ENCODE measurements at regions not wholly inside any gene's neighbourhood (a gene's known extent, or its start where the extent isn't known, plus 50 kb on each side); places are given as distances from the start of the nearest gene placed in this dataset.

DNA sequence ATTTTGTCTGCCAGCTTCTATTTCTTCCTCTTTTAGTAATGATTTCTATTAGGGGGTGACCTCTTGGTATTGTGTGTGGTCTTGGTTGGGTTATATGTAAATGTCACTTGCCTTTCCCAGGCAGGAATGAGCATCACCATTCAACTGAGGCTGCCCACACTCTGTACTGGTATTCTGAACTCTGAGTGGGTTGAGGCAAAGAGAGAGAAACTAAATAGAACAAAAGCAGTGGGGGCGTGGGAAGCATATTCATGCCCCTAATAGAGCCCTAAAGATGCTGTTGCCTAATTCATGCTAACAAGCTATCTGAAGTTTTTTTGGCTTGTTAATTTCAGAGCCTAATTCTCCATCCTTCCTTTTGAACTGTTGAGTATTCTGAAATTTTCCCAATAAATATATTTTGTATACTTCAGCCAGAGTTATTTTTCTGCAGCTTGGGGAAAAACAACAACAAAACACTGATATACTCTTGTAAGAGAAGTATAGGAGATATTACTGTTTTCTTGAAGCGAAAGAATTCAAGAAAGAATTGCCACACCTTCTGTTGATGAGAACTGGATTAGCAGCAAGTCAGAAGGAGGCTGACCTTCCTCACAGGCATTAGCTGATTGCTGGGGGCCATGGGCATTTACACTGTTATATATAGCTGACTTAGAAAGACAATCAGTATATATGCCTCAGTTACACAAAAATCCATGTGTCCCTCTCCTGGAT is 315.8 kb upstream of the KLF12 start:
- intact Hi-C loops (cut with DNase I): no loop called here
- TF ChIP-seq, protein P1, sequence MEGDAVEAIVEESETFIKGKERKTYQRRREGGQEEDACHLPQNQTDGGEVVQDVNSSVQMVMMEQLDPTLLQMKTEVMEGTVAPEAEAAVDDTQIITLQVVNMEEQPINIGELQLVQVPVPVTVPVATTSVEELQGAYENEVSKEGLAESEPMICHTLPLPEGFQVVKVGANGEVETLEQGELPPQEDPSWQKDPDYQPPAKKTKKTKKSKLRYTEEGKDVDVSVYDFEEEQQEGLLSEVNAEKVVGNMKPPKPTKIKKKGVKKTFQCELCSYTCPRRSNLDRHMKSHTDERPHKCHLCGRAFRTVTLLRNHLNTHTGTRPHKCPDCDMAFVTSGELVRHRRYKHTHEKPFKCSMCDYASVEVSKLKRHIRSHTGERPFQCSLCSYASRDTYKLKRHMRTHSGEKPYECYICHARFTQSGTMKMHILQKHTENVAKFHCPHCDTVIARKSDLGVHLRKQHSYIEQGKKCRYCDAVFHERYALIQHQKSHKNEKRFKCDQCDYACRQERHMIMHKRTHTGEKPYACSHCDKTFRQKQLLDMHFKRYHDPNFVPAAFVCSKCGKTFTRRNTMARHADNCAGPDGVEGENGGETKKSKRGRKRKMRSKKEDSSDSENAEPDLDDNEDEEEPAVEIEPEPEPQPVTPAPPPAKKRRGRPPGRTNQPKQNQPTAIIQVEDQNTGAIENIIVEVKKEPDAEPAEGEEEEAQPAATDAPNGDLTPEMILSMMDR (IDR thresholded peaks at IDR 0.05): no peak
- no peak overlapping the region for H3K27ac ChIP-seq
- no peaks in the 10 kb centered on the region for H3K9me3 ChIP-seq
- no peak for DNase-seq
- H3K4me1 ChIP-seq: no peaks in the 10 kb centered on the region
- no peak overlapping the region for H3K4me3 ChIP-seq
- no peaks in the 10 kb centered on the region for H3K36me3 ChIP-seq
- H3K27me3 ChIP-seq: no peaks in the 10 kb centered on the region
- H3K9ac ChIP-seq (ENCODE audit: low read depth in 2 of 2, low read length in 2 of 2): no peak overlapping the region

DNA sequence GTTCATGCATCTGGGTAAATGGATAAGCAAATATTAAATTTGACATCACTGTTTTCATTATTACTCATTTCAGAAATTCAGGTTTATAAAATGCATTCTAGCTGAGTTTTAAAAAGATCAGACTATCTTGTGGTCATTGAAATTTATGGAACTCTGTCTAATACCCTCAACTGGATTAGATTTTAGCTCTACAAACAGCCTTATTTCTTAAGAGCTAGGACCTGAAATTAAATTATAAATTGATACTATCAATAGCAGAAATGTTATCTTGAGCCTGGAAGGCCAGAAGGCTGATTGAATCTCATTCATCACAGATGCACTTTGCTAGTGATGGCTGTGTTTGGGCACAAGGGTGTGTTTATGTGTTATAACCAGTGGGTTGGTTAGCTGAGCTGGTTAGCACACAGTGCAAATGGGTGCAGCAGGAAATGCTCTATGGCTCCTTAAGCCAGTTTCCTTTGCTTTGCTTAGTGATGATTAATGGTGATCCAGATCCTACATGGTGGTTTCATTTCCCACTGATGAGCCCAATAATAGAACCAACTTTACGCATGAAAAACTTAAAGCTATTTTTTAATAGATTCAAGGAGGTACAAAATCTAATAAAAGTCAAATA is 310.8 kb upstream of the KLF12 start:
- no peaks in the 10 kb centered on the region for H3K4me1 ChIP-seq
- H3K4me3 ChIP-seq: no peak overlapping the region
- intact Hi-C loops (cut with DNase I): no loop called here
- H3K36me3 ChIP-seq: no peaks in the 10 kb centered on the region
- TF ChIP-seq, protein P1 (IDR thresholded peaks at IDR 0.05): no peak
- H3K9me3 ChIP-seq: no peaks in the 10 kb centered on the region
- no peak overlapping the region for H3K27ac ChIP-seq
- H3K27me3 ChIP-seq: no peaks in the 10 kb centered on the region
- H3K9ac ChIP-seq (ENCODE audit: low read depth in 2 of 2, low read length in 2 of 2): no peak overlapping the region
- no peak for DNase-seq

DNA sequence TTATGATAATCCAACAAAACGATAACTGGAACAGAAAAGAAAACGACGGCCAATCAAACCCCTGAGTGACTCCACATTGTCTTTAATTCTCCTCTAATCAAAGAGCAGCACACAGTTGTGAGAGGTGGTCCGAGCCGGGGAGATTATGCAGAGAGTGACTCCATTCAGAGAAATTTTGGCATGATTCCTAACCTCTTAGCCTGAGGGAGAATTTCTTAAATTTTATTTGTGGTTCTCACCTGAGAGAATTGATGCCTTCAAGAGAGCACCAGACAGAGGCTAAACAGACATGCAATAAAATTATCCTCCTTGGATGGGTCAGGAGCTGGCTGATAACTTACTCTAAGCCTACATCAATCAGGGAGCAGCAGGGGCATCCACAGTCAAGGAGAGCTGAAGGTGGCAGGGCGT is 310.0 kb upstream of the KLF12 start:
- no peaks in the 10 kb centered on the region for H3K36me3 ChIP-seq
- H3K27ac ChIP-seq: no peak overlapping the region
- no peaks in the 10 kb centered on the region for H3K9me3 ChIP-seq
- no peak overlapping the region for H3K9ac ChIP-seq (ENCODE audit: low read depth in 2 of 2, low read length in 2 of 2)
- intact Hi-C loops (cut with DNase I): no loop called here
- H3K27me3 ChIP-seq: no peaks in the 10 kb centered on the region
- TF ChIP-seq, protein P1 (IDR thresholded peaks at IDR 0.05): no peak
- H3K4me3 ChIP-seq: no peak overlapping the region
- no peak for DNase-seq
- H3K4me1 ChIP-seq: no peaks in the 10 kb centered on the region

DNA sequence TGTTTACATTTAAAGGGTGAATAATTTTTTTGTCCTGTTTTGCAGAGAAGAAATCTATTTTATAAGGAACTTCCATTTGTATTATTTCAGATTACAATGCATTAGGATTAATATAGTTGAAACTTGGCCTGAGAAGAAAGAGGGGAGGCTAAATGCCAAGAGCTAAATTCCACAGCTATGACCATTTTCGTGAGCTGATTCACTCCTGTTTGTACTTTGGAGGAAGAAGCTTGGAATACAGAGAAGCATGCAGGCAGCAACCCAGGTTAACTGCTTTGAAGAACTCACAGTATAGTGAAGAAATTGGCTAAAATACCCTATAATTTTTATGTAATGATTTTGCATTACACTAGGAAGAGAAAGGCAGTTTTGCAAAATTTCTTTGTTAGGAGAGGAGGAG is 309.4 kb upstream of the KLF12 start:
- Histone ChIP-seq H3K4me1 (no peaks in the 10 kb centered on the region), H3K27ac (no peak overlapping the region), H3K9ac (ENCODE audit: low read depth in 2 of 2, low read length in 2 of 2) (no peak overlapping the region), H3K4me3 (no peak overlapping the region), H3K9me3 (no peaks in the 10 kb centered on the region), H3K36me3 (no peaks in the 10 kb centered on the region), H3K27me3 (no peaks in the 10 kb centered on the region)
- intact Hi-C loops (cut with DNase I): no loop called here
- DNase-seq: no peak
- TF ChIP-seq, protein P1 (IDR thresholded peaks at IDR 0.05): no peak

DNA sequence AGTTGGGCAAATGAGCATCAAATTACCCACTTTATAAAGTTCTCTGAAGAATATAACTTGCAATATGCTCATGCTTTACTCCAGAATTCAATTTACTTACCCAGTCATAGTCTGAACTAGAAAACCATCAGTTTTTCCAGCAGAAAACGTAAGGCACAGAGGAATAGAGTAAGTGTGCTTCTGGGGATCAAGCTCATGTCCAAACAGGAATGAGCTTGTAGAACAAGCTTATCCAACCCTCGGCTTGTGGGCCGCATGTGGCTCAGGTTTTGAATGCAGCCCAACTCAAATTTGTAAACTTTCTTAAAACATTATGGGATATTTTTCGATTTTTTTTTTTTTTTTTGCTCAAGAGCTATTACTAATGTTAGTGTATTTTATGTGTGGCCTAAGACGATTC is 308.5 kb upstream of the KLF12 start:
- DNase-seq: no peak
- Histone ChIP-seq H3K27me3 (no peaks in the 10 kb centered on the region), H3K36me3 (no peaks in the 10 kb centered on the region), H3K9me3 (no peaks in the 10 kb centered on the region), H3K9ac (ENCODE audit: low read depth in 2 of 2, low read length in 2 of 2) (no peak overlapping the region), H3K4me1 (no peaks in the 10 kb centered on the region), H3K4me3 (no peak overlapping the region), H3K27ac (no peak overlapping the region)
- TF ChIP-seq, protein P1 (IDR thresholded peaks at IDR 0.05): no peak
- intact Hi-C loops (cut with DNase I): no loop called here

Data from colonic mucosa (tissue), 4 donors.